Fibroblast of skin of right biceps (primary cell): ENCODE measurements at regions not wholly inside any gene's neighbourhood (a gene's known extent, or its start where the extent isn't known, plus 50 kb on each side); places are given as distances from the start of the nearest gene placed in this dataset.
"Not testable (repeated sequence)": the region's sequence is repeated elsewhere in the genome, so short reads cannot be mapped to it uniquely, and the experiment has no call there.

ENCODE experiments used
- DNase-seq: peaks from one replicate; pipeline ENCODE4 v3.0.0-alpha.2; 2013

DNA sequence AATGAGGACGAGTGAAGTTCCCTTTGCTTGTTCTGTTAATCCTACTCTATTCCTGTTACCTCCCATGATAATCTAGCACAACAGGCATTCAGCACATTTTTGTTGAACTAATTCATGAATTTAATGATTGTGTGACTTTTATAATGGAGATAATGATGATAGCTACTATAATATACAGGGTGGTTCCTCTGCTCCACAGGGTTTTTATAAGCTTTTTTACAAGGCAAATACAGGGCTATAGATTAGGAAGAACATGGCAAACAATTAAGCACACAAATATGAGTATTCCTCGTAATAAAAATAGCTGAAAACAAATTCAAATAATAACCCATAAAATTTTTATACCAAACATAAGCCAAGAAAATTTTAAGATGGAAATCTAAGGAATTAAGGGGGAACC lies 145.6 kb upstream of the TMTC1 start:
- no peak for DNase-seq

- DNase-seq = peak; percentile 51
Measured at GRCh38 chr12:29921307-29921706, 137.6 kb upstream of the TMTC1 start.

GRCh38 chr12:29908157-29908556 lies 124.4 kb upstream of the TMTC1 start:
- DNase-seq = no peak

GRCh38 chr12:29907461-29907860 lies 123.7 kb upstream of the TMTC1 start:
- DNase-seq = no peak

GRCh38 chr12:29902043-29902442 lies 118.3 kb upstream of the TMTC1 start:
- DNase-seq = no peak

DNA sequence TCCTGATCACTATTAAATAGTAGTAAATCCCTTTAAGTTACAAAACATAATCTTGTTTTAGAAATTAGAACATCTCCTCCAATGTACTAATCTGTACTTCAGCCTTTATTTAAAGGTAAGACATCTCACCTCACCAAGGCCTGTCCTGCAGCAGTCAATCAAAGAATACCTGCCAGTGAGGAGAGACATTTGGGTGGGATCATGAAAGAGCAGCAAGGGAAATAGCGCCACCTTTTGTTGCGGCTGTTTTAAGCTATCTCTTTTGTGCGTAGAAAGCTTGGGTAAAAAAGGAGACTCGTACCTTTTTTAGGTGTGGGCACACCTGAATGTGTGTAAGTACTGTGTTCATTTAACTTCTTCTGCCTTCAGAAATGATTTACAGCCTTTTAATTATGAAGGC lies 117.8 kb upstream of the TMTC1 start:
- DNase-seq = no peak

DNA sequence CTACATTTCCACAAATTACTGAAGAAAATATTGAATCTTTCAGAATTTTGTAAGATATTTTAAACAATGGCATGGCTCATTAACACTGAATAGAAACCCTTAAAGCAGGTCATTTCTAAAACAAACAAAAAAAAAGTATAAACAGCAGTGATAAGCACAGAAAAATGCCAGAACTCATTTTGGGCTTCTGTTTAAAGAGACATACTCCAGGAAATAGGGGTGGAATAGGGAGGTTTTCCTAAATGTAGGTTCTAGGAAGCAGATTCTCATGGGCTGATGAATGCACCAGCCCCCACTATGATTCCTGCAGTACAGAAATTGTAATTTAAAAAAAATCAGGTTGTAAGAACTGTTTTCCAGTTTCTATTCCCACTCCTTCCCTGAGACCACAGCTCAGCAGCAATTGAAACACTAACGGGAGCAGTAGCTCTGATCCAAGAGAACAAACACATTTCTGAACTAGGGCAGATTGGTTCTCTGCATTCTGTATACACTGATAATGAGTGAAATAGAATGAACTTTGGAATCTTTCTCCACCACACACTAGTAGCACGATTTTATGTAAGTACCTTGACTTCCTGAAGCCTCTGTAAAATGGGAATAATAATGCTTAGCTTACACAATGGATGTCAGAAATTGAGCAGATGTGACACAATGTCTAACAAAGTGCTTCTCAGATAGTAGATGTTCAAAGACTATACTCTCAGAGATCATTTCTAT lies 115.6 kb upstream of the TMTC1 start:
- DNase-seq = no peak

GRCh38 chr12:29895966-29896365 lies 112.2 kb upstream of the TMTC1 start:
- no peak for DNase-seq

GRCh38 chr12:29893002-29893401 lies 109.3 kb upstream of the TMTC1 start:
- no peak for DNase-seq

DNA sequence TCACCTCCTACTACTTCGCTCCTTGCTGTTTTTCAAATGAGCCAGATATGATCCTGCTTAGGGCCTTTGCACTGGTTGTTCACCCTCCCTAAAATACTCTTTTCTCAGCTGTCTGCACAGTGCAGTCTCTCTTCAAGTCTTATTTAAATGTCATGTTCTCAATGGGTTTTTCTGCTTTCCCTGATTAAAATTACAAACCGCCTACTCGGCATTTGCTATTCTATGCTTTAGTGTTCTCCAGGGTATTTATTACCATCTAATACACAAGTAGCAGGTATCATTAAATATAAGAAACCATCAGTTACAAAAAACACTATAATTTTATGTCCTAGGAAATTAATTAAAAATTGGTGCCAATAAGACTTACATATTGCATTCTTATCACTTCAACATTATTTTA lies 108.0 kb upstream of the TMTC1 start:
- no peak for DNase-seq

- DNase-seq = peak; percentile 24
Measured at GRCh38 chr12:29889737-29890136, 106.0 kb upstream of the TMTC1 start.

DNA sequence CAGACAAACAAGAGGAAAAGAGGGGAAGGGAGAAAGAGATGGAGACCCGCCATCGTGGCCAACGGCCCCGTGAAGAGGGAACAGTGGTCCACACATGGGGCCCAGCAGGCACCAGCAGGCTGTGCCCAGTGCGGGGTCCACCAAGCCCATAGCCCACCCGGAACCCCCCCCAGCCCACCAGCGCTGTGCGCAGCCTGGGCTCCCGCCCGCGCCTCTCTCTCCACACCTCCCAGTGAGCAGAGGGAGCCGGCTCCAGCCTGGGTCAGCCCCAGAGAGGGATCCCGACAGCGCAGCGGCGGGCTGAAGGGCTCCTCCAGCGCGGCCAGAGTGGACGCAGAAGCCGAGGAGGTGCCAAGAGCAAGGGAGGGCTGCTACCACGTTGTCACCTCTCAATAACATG lies 105.0 kb upstream of the TMTC1 start:
- DNase-seq = no peak

GRCh38 chr12:29884957-29885356 lies 101.2 kb upstream of the TMTC1 start:
- DNase-seq = not testable (repeated sequence)

DNA sequence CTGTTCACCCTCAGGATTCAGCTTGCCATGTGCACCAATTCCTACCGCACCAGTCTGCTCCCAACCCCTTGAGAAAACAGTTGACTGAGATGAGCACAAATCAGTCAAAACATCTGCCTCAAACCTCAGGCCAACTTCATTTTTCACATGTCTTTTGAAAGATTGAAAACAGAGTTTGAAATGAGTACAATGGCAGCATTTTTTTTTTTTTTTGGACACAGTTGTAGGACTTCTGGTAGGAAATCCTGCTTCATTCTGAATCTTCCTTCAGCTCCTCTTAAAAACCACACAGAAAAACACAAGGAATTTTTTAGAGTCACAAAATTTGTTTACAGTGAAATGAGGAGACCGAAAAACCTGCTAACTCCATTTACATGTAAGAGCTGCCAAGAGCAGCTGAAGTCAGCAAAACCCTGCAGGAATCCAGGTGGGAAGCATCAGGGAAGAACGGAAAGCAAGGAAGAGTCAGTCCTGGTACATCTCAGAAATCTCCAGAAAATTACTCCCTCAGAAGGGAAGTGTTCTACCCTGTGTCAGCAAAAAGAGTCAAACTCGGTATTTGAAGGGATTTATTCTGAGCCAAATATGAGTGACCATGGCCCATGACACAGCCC lies 100.3 kb upstream of the TMTC1 start:
- no peak for DNase-seq

- no peak for DNase-seq
Measured at GRCh38 chr12:29883525-29883924, 99.8 kb upstream of the TMTC1 start.

- DNase-seq = no peak
Measured at GRCh38 chr12:29882846-29883245, 99.1 kb upstream of the TMTC1 start.

GRCh38 chr12:29880987-29881386 lies 97.2 kb upstream of the TMTC1 start:
- no peak for DNase-seq

GRCh38 chr12:29879606-29880308 lies 96.0 kb upstream of the TMTC1 start:
- no peak for DNase-seq

DNA sequence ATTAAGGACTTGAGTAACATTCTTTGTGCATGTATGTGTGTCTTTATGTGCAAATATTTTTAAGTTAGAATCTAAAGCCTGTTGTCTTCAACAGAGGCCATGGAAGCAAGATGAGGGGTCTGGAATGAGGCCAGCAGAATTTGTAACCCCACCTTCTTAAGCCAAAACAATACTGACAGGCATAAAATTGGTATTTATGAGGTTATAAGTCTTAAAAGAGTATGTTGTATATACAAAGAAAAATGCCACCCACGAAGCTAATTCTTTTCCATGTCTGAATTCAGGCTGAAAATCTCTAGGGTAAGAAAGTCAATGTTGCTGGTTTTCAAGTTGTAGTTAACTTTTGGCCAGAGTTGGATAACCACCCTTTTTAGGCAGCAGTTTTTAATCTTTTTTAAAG lies 86.2 kb upstream of the TMTC1 start:
- no peak for DNase-seq

DNA sequence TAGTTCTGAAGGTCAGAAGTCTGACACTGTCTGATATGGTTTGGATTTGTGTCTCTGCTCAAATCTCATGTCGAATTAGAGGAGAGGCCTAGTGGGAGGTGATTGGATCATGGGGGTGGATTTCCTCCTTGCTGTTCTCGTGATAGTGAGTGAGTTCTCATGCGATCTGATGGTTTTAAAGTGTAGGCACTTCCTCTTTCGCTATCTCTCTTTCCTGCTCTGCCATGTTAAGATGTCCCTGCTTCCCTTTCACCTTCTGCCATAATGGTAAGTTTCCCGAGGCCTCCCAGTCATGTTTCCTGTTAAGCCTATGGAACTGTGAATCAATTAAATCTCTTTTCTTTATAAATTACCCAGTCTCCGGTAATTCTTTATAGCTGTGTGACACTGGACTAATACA lies 84.1 kb upstream of the TMTC1 start:
- DNase-seq = no peak

- no peak for DNase-seq
Measured at GRCh38 chr12:29863665-29864064, 79.9 kb upstream of the TMTC1 start.

DNA sequence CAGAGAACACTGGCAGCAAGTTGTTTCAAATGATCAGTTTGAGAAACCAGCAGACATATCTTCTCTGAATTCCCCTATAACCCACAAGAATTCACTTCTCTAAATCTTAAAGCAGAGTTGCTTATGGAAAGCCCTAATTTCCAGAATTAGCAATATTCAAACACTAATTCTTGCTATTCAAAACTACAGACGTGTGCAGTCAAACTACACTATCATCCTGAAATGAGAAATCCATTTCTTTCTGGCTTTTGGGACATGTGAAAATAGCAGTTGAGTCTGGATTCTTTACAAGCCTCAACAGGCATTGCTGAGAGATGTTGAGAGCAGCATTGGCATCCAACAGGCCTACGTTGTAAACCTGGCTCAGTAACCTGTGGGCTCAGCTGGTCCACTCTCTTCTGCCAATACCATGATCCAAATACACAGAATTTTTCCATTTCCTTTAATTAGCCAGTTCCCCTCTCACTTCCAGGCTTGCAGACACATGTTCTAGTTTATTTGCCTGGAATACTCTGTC lies 74.6 kb upstream of the TMTC1 start:
- DNase-seq = no peak

GRCh38 chr12:29847246-29847645 lies 63.5 kb upstream of the TMTC1 start:
- DNase-seq = no peak

- no peak for DNase-seq
Measured at GRCh38 chr12:29844667-29845066, 60.9 kb upstream of the TMTC1 start.
